ENCODE measurements at regions not wholly inside any gene's neighbourhood (a gene's known extent, or its start where the extent isn't known, plus 50 kb on each side); places are given as distances from the start of the nearest gene placed in this dataset.
"Not testable (repeated sequence)": the region's sequence is repeated elsewhere in the genome, so short reads cannot be mapped to it uniquely, and the experiment has no call there.

DNA sequence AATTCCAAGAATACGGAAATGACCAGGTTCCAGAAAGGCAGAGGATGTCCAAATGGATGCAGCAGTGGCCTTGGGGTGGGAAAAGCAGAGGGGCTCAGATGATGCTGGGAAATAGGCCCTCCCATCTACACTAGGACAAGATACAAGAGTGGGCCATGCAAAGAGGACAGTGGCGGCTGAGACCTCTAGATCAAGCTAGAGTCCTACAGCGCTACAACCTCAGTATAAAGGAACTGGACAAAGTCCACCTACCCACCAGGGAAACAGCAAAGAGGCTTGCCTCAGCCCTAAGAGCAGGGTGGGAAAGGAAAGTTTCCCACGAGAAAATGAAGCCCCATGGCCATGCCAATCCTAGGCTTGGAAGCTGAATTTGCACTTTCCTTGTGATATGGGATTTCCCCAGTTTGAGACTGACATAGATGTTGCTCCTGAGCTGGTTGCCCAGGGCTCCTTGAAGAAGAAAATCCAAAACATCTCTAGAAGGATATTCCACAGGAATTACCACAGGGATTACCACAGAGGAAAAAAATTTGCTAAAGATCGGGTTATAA lies 282.2 kb downstream of the MREG start:
- intact Hi-C loops (cut with micrococcal nuclease) = no loop called here
- ATAC-seq = no peak
- DNase-seq = no peak

DNA sequence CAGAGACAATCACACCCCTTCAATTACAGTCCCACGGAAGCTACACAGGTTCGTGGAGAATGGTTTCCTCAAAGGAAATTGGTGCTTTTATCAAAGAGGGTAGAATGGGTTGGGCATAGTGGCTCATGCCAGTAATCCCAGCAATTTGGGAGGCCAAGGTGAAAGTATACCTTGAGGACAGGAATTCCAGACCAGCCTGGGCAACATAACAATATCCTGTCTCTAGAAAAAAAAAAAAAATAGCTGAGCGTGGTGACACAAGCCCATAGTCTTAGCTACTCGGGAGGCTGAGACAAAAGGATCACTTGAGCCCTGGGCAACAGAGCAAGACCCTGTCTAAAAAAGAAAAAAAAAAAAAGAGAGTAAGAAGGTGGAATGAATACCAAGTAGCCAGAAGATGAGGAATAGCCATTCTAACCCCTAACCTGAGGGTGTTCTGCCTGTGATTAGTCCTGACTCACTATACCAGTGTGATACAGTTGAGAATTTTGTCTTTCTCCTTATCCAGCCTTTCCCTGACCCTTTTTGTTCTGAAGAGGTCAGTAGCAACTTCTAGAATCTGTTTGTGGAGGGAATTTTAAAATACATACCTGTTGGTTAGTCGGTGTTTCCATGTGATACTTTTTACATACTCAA lies 283.2 kb downstream of the MREG start:
- no peak for DNase-seq
- intact Hi-C loops (cut with micrococcal nuclease) = no loop called here
- no peak for ATAC-seq

DNA sequence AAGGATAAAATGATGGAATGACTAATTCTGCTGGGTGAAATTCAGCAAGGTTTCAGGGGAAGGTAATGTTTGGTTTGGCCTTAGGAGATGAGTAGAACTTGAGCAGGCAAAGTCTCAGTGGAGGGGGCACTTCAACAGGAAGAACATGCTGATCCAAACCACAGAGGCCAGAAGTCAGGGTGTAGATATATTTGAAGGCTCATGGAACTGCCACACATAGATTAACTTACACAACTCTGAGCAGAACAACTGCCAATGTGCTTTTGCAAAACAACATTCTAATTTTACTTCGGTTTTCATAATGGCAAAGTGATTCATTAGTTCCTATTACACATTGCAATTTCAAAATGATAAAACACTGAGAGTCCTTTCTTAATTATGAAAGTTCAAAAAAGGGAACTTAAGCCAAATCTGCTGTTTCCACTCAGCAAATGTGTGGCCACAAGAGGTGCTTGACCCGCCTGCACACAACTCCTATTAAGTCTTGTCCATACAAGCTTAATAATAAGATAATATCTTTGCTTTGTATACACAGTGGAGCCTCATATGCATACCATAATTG lies 284.8 kb downstream of the MREG start:
- DNase-seq = no peak
- intact Hi-C loops (cut with micrococcal nuclease) = no loop called here

DNA sequence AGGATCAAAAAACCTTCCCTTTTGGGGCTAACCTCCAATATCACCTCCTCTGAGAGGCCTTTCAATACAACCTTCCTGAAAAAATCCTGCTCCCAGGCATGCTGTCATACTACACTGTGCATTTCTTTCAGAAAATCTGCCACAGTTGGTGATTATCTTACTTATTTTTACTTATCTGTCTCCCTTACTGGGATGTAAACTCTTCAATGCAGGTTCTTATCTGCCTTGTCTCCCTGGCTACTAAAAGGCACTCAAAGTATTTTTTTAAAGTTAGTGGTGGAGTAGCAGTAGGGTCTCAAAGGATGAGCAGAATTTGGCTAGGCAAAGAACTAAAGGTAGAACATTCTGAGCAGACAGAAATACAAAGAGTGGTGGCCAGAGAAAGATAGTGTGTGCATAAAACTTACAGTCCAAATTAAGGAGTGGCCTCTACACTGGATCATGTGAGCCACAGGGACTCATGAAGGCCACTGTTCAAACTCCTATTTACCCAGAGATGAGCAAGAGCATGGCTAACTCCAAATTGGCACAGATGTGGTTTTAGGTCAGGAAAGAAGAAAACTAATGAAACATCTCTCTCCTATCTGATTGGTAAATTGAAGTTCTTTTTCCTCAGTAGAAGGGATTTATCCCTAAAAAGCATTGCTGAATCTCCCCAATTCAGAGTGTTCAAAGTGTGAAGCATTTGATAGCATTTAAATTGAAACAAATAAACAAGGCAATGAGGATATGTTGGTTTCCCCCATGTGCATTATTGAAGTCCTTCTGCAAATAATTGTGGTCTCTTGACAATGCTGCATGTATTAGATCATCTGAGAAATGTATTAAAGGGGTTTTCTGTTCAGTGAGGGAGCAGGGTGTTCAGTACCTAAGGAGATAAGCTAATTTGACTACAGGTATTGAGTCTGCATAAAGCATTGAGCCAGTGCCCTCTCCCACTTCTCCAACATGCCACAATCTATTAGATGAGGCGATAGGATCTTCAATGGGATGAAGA lies 285.5 kb downstream of the MREG start:
- no peak for ATAC-seq
- intact Hi-C loops (cut with micrococcal nuclease) = no loop called here
- DNase-seq = no peak

More for the DNA sequence above, 284.8 kb downstream of the MREG start:
- ATAC-seq = peak; percentile 41

DNA sequence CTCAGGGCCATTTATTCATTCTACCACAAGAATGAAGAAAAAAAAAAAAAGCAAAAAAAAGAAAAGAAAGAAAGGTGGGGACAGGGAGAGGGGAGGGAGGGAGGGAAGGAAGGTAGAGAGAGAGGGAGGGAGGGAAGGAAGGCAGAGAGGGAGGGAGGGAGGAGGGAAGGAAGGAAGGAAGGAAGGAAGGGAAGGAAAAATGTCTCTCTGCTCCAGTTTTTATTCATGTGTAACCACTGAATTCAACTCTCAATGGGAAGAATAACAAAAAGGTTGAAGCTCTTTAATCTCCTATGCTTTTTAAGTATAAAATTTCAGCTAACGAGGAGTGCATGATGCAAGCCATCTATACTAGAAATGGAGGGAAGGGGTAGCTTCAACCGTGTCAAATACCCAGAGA lies 287.3 kb downstream of the MREG start:
- DNase-seq = no peak
- intact Hi-C loops (cut with micrococcal nuclease) = no loop called here
- ATAC-seq = no peak

DNA sequence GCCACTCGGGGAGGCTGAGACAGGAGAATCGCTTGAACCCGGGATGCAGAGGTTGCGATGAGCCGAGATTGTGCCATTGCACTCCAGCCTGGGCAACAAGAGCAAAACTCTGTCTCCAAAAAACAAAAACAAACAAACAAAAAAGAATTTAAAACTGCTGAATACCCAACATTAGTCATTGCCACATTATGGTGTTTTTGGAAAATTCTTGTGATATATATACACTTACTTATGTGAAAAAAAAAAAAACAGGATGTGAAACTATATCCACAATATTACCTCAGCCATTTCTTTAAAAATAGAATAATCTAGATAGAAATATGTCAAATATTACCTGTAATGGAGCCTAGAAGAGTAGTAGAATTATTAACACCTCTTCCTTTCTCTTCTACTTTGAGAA lies 288.3 kb upstream of the FN1 start:
- DNase-seq (no peak), ATAC-seq (no peak)
- intact Hi-C loops (cut with micrococcal nuclease) = no loop called here

DNA sequence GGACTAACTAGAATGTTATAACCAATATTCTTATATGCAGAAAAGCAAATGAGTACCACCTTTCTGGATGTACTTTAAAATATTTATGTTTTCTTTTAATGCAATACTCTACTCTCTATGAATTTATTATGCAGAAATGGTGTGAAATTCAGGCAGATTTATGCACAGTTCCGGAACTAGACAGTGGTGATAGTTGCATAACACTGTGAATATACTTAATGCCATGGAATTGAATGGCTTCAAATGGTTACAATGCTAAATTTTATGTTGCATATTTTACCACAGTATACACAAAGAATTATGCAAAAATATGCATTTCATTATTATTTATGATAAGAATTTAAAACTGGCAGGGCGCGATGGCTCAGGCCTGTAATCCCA lies 287.8 kb upstream of the FN1 start:
- intact Hi-C loops (cut with micrococcal nuclease) = no loop called here
- DNase-seq = no peak
- no peak for ATAC-seq

DNA sequence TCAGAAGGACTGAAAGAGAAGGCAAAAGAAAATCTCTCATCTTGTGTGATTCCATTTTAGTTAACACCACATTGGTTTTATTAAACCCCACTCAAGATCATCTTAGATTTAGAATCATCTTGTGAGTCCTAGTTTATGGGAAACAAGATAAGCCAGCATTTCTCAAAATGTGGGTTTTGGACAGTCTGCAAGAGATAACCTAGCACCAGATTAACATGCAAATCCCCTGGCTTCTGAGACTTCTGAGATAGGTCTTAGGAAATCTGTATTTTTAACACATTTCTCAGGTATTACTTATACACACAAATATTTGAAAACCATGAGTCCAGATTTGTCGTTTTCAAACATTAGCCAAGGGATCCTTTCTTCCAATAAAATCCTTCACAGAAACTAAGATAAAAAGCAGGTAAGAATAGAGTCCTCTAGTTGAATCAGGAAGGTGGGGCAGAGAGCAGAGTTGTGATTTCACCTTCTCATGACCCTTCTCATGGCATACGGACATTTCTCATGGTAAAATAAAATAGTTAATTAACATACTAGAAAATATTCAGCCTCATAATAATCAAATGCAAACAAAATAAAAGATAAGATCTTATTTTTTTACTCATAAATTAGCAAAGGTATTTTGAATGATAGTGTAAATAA lies 287.2 kb upstream of the FN1 start:
- intact Hi-C loops (cut with micrococcal nuclease) = no loop called here
- ATAC-seq (no peak), DNase-seq (no peak)

DNA sequence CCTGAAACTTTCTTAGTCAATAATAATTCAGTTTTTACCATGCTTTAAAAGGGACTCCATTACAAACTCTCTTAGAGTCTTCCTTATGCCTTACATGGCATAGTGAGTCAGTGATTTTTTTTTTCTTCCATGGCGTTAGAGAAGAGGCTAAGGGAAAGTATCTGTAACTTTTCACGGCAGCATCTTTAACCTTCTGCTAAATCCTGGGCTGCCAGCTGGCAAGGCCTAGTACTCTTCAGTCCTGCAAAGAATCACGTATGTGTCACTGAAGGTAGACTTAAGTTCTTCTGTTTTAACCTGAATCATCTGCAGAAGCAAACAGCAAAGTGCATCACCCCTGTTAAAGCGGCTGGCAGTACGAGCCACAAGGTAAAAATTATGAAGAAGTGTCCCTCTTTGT lies 286.3 kb upstream of the FN1 start:
- intact Hi-C loops (cut with micrococcal nuclease) = no loop called here
- DNase-seq (no peak), ATAC-seq (no peak)

DNA sequence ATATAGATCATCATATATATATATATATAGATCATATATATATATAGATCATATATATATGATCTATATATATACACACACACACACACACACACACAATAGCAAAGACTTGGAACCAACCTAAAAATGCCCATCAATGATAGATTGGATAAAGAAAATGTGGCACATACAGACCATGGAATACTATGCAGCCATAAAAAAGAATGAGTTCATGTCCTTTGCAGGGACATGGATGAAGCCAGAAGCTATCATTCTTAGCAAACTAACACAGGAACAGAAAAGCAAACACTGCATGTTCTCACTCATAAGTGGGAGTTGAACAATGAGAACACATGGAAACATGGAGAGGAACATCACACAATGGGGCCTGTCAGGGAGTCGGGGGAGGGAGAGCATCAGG lies 285.6 kb upstream of the FN1 start:
- ATAC-seq; intact Hi-C loops (cut with micrococcal nuclease); DNase-seq: not testable (repeated sequence)

DNA sequence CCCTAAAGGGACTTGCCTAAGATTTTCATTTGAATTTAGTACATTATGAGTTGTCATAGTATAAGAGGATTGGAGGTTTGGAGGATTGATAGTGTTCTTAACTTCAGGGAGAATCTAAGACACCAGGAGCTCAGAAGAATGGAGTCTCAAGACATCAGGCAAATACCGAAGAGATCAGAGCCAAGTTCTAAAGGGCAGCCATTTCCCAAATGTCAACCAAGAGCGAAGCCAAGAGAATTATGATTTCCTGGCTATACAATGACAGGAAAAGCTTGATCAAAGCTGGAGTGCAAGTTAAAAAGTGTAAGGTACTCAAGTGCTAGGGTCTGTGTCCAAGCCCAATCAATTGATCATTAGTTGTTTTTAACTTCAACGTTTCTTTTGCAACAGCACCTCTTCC lies 283.0 kb upstream of the FN1 start:
- DNase-seq = no peak
- ATAC-seq = no peak
- intact Hi-C loops (cut with micrococcal nuclease) = no loop called here

DNA sequence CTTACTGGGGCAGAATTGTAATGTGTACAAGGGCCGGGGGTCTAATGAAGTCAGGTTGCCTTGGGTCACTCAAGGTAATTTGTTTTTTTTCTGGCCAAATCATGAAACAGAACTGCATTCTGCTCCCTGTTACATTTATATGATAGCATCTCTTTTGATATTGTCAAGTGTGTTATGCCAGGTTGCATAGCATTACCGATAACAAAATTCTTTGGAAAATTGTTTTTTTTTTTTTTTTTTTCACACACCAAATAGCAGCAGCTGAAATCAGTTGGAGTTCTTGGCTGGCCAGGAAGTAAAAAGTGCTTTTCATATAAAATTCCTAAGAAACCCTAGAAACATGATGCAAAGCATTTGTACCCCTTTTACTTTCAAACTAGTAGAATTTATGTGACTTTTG lies 282.6 kb upstream of the FN1 start:
- no peak for ATAC-seq
- intact Hi-C loops (cut with micrococcal nuclease) = no loop called here

DNA sequence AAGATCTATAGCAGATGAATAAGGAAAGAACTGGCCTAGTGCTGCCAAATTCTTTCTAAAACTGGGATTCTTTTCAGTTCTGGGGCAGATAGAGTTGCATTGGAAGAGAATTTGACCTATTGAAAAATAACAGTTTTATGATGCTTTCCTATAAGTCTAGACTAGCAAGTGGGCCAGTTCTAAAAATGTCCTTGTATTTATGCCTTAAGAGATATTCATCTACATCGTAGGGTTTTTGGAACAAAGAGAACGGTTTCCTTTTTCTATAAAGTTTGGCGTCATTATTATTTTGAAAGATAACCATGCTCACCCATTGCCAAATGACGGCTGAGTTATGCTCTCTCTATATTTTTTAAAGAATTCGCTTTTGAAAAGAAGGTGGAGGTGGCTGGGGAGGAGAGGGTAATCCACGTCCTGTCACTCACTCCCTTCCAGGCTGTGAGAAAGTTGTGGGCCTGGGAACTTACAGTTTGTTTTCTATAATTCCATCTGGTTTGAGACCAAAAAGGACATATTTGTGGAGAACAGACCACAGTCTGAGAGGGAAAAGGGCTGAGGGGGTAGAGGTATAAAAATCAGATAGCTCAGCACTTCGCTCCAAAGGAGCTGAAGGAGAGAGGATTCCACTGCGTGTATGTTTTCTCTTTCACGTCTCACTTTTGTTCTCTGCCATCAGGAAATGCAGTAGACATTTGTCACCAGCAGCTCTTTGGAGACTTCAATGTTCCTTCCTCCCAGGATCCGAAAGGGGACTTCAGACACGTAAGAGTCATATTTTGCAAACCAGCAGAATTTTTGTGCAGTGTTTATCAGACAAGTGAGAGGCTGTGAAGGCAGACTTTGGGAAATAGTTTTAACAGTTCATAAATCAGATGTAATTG lies 281.9 kb upstream of the FN1 start:
- intact Hi-C loops (cut with micrococcal nuclease) = no loop called here
- no peak for DNase-seq
- ATAC-seq = peak; percentile 11

More for the DNA sequence above, 282.6 kb upstream of the FN1 start:
- DNase-seq = no peak

DNA sequence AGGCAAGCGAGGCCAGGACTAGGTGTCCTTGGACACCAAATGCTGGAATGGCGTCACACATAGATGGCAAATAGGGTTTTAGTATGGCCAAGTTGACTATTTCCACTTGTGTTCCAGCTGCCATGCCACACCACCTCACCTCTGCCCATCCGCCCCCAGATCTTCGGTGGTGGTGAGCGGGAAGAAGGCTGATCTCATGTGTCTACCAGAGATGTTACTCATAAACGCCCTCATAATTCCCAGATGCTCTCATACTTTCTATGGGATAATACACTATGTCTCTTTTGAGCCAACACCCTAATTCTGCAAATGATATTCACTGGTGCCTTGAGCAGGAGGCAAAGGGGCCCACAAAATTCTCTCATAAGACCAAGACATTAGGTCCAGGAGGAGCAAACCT lies 281.1 kb upstream of the FN1 start:
- DNase-seq (no peak), ATAC-seq (no peak)

DNA sequence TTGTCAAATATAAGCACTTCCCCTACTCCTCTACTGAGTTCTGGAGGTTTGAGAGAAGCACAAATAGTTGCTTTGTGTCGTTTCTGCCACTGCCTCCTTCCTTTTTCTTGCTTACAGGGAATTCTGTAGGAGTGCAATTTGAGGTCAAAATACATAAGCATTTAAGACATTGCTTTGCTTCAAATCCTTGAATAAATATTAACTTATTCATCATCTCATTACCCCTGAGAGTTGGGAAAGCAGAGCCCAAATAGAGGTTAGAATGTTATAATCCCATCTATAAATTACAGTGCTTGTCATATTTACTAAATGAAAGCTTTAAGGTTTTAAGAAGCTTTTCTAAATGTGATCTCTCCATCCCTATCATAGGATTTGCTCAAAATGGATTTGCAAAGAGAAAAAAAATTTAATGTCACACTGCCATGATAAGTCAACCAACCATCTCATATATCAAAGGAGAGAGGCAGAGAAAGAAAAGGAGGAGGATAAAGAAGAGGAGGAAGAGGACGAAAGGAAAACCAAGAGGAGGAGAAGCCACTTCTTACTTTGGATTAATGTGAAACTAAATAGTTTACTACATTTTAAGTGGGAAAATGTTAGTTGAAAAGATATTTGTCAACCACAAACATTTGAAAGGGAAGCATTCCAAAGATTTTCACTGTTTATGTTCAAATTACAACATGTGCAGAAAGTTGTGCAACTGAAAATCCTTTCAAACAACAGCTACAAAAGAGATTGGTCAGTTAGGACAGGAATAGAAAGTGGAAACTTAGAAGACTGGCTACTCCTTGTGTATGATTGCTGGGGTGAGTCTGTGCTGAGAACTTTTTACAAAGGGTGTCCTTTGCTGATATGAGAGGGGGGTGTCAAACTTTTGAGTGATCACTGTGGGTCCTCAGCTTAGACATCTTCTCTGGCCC lies 277.3 kb upstream of the FN1 start:
- intact Hi-C loops (cut with micrococcal nuclease) = no loop called here
- ATAC-seq = peak; percentile 33
- DNase-seq = no peak

More for the DNA sequence above, 281.1 kb upstream of the FN1 start:
- intact Hi-C loops (cut with micrococcal nuclease) = no loop called here

DNA sequence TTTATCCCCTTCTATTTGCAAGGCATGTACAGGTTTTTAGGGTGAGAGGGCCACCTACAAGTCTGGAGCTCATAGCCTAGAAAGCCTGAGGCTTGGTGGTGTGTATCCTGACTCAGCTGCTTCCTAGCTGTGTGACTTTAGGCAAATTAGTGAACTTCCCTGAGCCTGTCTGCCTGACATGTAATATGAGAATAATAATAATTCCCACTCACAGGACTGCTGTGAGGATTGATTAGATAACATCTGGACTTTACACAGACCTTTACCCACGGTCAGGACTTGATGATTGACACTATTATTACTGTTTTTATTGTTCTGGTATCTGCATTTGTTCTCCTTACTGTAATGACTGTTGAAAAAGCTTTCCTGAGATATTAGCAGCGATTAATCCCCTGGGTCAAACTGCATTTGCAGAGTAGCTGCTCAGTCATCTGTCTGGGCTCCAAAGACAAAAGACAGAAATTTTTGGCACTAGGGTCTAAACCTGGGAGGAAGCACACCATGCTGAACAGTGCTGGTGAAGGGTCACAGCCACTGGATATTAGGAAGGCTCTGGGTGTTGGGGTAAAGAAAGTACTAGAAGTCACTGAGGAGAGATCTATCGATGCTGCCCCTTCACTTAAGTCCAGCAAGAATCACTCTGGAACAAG lies 276.5 kb upstream of the FN1 start:
- DNase-seq (no peak), ATAC-seq (peak; percentile 43)
- intact Hi-C loops (cut with micrococcal nuclease) = no loop called here

DNA sequence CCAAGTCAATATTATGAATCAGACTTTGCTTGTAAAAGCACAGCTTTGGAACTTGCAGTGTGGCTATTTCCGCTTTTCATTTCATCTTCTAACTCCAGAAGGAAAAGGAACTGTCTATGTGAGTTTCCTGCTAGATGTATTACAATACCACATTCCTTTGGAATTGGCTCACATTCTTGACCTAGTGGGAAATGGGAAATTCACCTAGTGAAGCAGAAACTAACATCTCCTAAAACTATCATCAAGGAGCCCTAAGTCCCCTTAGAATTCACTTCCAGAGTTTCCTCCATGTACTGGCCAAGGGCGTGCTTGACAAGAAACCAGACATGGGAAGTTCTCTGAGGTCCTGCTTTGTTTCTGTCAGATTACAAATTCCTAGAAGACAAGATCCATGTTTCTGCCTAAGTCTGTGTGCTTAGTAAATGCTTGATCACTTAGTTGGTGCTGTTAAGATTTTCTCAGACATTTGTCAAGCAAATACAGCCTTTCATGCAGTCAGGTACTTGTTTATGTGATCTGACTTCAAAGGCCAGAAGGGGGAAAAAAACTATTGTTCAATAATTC lies 275.7 kb upstream of the FN1 start:
- intact Hi-C loops (cut with micrococcal nuclease) = no loop called here
- no peak for DNase-seq
- peak; percentile 75 for ATAC-seq
